Skeletal muscle tissue (tissue), 3 donors: ENCODE measurements at regions not wholly inside any gene's neighbourhood (a gene's known extent, or its start where the extent isn't known, plus 50 kb on each side); places are given as distances from the start of the nearest gene placed in this dataset.
A peak's percentile ranks its signal among the peaks of the same experiment; 100 is the strongest.

Experiments
- H3K27ac ChIP-seq: one replicate; pipeline ENCODE4 v1.7.0; 2013; ENCODE audit warnings: mild to moderate bottlenecking, low read depth, low read length, inconsistent platforms
- H3K27me3 ChIP-seq, 3 donors: one replicate each; pipeline ENCODE4 v1.7.0; 2013; ENCODE audit warnings: low read length in 3 of 3; ENCODE audit not compliant: control insufficient read depth in 3 of 3, insufficient read depth in 3 of 3
- H3K36me3 ChIP-seq, 3 donors: one replicate each; pipeline ENCODE4 v1.7.0; 2013; ENCODE audit warnings: low read length in 3 of 3; ENCODE audit not compliant: control insufficient read depth in 3 of 3, insufficient read depth in 3 of 3
- H3K4me1 ChIP-seq, 3 donors: one replicate each; pipeline ENCODE4 v1.7.0; 2013; ENCODE audit warnings: low read length in 3 of 3, mild to moderate bottlenecking in 3 of 3; ENCODE audit not compliant: control insufficient read depth in 3 of 3, insufficient read depth in 3 of 3
- H3K4me3 ChIP-seq, 3 donors: one replicate each; pipeline ENCODE4 v1.7.0; 2013; ENCODE audit warnings: low read length in 3 of 3
- H3K9ac ChIP-seq, 3 donors: one replicate each; pipeline ENCODE4 v1.7.0; 2013; ENCODE audit warnings: low read length in 3 of 3, mild to moderate bottlenecking in 3 of 3, moderate library complexity in 2 of 3, low read depth in 1 of 3
- H3K9me3 ChIP-seq, 3 donors: one replicate each; pipeline ENCODE4 v1.7.0; 2013; ENCODE audit warnings: low read length in 3 of 3; ENCODE audit not compliant: control insufficient read depth in 3 of 3
- donor health status: Osteomylitis.

DNA sequence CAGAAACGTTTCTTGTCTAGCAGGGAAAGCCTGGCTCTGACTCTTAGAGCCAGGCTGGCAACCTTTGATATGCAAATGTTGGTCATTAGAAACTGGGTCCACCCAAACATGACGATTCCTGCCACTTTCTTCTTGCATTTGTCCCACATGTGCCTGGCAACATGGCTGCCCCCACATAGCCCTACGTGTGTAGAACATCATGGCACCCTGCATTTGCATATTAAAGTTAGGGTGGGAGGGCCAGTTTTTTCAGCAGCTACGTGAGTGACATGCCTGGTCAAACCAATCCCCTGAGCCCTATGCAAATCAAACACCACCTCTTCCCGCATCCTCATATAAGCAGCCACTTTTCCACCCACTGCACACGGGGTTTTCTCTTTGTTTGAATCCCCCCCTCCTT is 95.0 kb downstream of the LIG4 start:
- H3K9me3 ChIP-seq = no peaks in the 10 kb centered on the region
- no peaks in the 10 kb centered on the region for H3K4me1 ChIP-seq
- H3K4me3 ChIP-seq = no peak overlapping the region
- H3K36me3 ChIP-seq = no peaks in the 10 kb centered on the region
- no peak overlapping the region for H3K9ac ChIP-seq
- H3K27ac ChIP-seq = no peak overlapping the region
- H3K27me3 ChIP-seq = no peaks in the 10 kb centered on the region

DNA sequence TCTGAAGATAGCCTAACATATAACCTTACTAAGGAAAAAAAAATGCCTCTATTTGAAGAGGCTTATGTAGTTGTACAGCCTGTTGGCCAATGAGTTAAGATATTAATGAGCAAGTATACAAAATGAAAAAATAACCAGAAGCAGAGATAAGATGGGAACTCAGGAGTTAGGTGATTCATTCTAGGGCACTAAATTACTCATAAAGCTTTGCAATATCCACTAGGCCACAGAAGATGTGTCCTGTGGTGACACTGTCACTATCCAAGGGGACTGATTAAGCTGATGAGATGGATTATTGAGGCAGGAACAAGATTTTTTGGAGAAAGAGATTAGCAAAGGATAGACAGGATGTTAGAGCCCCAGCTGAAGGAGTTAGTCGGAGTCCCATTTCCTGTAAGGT is 99.6 kb downstream of the LIG4 start:
- H3K27me3 ChIP-seq = no peaks in the 10 kb centered on the region
- H3K9me3 ChIP-seq = no peaks in the 10 kb centered on the region
- no peak overlapping the region for H3K27ac ChIP-seq
- H3K4me1 ChIP-seq = no peaks in the 10 kb centered on the region
- no peak overlapping the region for H3K9ac ChIP-seq
- H3K36me3 ChIP-seq = no peaks in the 10 kb centered on the region
- no peak overlapping the region for H3K4me3 ChIP-seq

DNA sequence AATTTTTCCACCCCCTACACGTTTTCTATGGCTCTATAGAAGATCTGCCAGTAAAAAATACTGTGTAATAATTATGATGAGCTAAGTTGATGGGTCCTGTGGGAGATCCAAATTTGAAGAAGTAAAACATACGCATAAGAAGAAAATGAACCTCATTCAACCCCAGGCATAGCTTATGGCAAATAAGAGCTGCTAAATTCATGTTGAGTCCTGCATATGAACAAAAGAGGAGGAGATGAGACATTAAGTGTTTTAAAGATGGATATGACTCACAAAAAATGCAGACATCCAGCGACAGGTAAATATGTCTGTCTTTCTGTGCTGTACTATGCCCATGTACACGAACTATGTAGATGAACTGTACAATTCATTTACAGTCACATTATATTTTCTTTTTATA is 101.9 kb downstream of the LIG4 start:
- Histone ChIP-seq H3K4me3 (no peak overlapping the region), H3K36me3 (no peaks in the 10 kb centered on the region), H3K27ac (no peak overlapping the region), H3K27me3 (no peaks in the 10 kb centered on the region), H3K4me1 (no peaks in the 10 kb centered on the region), H3K9me3 (no peaks in the 10 kb centered on the region), H3K9ac (no peak overlapping the region)

DNA sequence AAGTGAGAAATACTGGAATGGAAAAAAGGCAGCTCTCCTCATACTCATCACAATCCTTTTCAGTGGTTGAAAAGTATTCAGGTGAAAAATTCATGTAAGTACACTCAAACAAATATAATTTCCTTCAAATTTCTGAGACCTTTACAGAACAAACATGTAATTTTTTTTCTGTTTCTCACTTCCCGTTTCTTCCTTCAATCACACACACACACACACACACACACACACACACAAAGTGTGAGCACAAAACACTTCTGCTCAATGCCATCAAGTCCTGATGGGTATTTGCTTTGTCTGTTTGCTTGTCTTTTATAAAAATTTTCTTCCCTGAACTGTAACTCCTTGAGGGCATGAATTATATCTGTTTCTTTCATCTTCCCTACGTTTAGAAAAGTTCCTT is 110.6 kb downstream of the LIG4 start:
- Histone ChIP-seq H3K27ac (no peak overlapping the region), H3K36me3 (no peaks in the 10 kb centered on the region), H3K27me3 (no peaks in the 10 kb centered on the region)

DNA sequence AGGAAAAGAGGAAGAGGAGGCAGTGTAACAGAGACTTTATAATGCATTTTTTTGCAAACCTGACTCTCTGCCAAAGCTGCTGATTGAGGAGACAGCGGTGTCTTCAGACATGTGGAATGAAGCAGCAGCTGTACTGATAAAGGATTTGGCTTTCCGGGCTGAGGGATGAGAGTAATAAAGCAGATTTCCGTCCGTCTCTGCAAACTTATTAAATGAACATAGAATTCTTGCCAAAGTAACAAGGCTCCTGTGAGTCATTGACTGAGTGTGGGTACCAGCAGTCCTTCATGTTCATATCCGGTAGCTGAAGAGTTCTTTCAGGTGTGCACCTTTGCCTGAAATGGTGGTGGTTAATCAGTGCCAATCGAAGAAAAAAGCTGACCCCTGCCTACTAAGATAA is 112.6 kb downstream of the LIG4 start:
- H3K27me3 ChIP-seq = no peaks in the 10 kb centered on the region
- no peaks in the 10 kb centered on the region for H3K4me1 ChIP-seq
- H3K9me3 ChIP-seq = no peaks in the 10 kb centered on the region
- H3K36me3 ChIP-seq = no peaks in the 10 kb centered on the region
- H3K27ac ChIP-seq = no peak overlapping the region
- no peak overlapping the region for H3K9ac ChIP-seq
- no peak overlapping the region for H3K4me3 ChIP-seq

More for the DNA sequence above, 110.6 kb downstream of the LIG4 start:
- Histone ChIP-seq H3K9ac (no peak overlapping the region), H3K4me3 (no peak overlapping the region), H3K9me3 (no peaks in the 10 kb centered on the region), H3K4me1 (no peaks in the 10 kb centered on the region)

DNA sequence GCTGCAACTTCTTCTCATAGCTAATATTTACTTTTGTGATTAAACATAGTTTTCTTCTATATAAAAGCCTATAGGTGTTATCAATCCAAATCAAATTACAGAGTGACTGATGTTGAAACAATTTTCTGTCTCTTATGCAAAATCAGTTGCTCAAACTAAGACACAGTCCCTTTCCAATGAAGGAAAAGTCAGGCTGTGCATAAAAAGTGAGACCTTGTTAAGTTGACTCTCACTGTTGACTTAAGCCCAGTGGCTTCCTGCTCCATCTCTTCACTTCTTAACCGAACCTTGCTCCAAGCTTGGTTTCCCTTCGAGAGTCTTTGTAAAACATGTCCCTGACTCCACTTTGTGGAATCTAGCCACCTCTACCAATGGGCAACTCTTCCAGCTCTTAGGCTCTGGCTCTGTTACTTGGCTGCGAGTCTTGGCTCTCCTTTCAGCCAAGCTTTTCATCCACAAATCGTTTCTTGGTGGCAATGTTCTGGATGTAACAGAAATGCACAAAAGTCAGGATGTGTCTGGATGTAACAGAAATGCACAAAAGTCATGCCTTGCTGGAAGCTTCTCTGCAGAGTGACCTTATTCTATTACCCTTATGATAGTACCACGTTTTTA is 118.9 kb downstream of the LIG4 start:
- Histone ChIP-seq H3K9me3 (no peaks in the 10 kb centered on the region), H3K27ac (no peak overlapping the region), H3K36me3 (no peaks in the 10 kb centered on the region), H3K27me3 (no peaks in the 10 kb centered on the region), H3K4me3 (no peak overlapping the region), H3K4me1 (no peaks in the 10 kb centered on the region), H3K9ac (no peak overlapping the region)

DNA sequence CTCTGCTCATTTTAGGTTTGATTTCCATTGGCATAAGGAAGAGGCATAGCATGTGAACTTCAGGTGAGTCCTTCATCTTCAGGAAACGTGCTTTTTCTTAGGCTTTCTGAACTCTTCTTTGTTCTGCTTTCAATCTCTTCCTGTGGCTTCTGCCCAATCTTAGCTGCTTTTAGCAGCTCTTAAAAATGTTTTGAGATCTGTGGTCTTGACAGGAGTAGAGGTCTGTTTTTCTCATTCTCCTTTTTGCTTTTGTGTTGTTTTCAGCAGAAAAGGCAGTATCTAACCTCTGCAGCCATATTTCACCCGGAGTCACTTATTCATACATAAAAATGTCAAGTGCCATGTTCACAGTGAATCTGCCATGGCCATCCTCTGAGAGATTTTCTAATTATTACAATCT is 120.3 kb downstream of the LIG4 start:
- H3K9ac ChIP-seq = no peak overlapping the region
- no peak overlapping the region for H3K4me3 ChIP-seq
- H3K27me3 ChIP-seq = no peaks in the 10 kb centered on the region
- H3K27ac ChIP-seq = no peak overlapping the region
- H3K36me3 ChIP-seq = no peaks in the 10 kb centered on the region
- no peaks in the 10 kb centered on the region for H3K9me3 ChIP-seq
- no peaks in the 10 kb centered on the region for H3K4me1 ChIP-seq

DNA sequence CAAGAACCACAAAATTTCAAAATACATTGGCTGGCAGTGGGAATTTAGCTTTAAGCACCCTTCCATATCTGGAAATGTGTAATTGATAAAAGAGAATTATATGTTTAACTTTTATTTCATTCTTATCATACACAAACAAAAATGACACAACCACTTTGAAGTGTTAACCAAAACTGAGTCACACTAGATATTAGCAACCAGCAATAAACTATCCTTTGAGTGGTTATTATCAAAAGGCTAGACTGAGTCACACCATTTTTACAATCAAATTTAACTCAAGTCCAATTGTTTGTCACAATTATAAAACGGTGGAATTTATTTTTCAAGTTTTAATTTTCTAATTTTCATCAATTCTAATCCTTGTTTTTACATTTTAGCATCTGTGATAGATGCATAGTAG is 121.7 kb downstream of the LIG4 start:
- Histone ChIP-seq H3K4me1 (no peaks in the 10 kb centered on the region), H3K27ac (no peak overlapping the region), H3K4me3 (no peak overlapping the region), H3K9me3 (no peaks in the 10 kb centered on the region), H3K9ac (no peak overlapping the region), H3K36me3 (no peaks in the 10 kb centered on the region), H3K27me3 (no peaks in the 10 kb centered on the region)

DNA sequence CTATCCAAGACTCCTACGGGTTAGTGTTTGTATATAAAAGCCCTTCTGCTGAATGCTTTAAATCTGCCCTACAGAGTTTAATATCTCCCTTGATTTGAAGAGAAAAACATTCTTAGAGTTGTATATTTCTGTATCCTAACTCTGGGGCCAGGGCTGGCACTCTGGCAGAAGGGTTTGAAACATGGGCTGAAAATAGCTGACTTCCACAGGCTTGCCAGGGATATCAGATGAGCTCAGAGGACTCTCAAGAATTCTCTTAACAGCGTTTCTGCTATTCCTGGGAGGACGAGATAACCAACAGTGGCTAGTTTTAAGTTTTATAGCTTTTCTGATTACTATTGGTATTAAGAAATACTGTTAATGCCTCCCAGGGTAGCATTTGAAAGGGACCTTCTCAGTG is 127.5 kb downstream of the LIG4 start:
- H3K27ac ChIP-seq = peak overlapping the region; percentile 45

DNA sequence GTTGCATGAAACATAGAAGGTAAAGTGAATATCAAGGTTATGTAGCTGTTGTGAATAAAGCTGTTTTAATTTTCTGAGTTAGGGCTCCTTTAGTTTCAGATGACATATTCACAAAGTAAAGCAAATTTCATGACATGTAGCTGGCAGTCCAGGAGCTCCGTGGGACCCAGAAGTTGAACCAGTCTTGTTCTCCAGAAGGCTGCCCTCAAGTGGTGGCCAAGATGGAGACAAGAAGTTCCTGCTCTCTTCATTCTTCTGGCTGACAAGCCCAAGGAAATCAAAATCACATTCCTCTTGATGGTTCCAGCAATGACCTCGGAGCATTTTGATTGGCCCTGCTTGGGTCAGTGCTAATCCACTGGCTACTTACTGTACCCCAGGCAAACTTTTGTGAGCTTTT is 128.7 kb downstream of the LIG4 start:
- H3K4me3 ChIP-seq = no peak overlapping the region
- no peak overlapping the region for H3K27ac ChIP-seq
- no peaks in the 10 kb centered on the region for H3K9me3 ChIP-seq
- no peak overlapping the region for H3K9ac ChIP-seq
- H3K36me3 ChIP-seq = no peaks in the 10 kb centered on the region
- peaks cover 0 to 5% (median 3%) of the 10 kb centered on the region in 3 donors for H3K4me1 ChIP-seq
- H3K27me3 ChIP-seq = no peaks in the 10 kb centered on the region

More for the DNA sequence above, 127.5 kb downstream of the LIG4 start:
- peak overlapping the region in 1 of 3 donors; percentile 17 for H3K9ac ChIP-seq
- H3K36me3 ChIP-seq = no peaks in the 10 kb centered on the region
- H3K27me3 ChIP-seq = no peaks in the 10 kb centered on the region
- no peaks in the 10 kb centered on the region for H3K9me3 ChIP-seq
- no peak overlapping the region for H3K4me3 ChIP-seq
- peaks cover 0 to 5% (median 3%) of the 10 kb centered on the region in 3 donors for H3K4me1 ChIP-seq
